Lung (tissue), 11 donors: ENCODE measurements at regions not wholly inside any gene's neighbourhood (a gene's known extent, or its start where the extent isn't known, plus 50 kb on each side); places are given as distances from the start of the nearest gene placed in this dataset.
"Not testable (repeated sequence)": the region's sequence is repeated elsewhere in the genome, so short reads cannot be mapped to it uniquely, and the experiment has no call there.

Experiments
- ATAC-seq: fragments of 200-7000 bp; cut with Tn5 transposase; one replicate; pipeline ENCODE4 v1.9.1; 2020; ENCODE audit warnings: moderate number of reproducible peaks; ENCODE audit not compliant: insufficient read depth, low FRiP score
- DNase-seq, 3 donors: peaks; one replicate each; pipeline ENCODE4 v3.0.0-alpha.2; 2013 to 2017
- H3K27ac ChIP-seq, 2 donors: one replicate each; pipeline ENCODE4 v1.5.1; 2013; ENCODE audit warnings: mild to moderate bottlenecking in 2 of 2, moderate library complexity in 2 of 2, control low read depth in 1 of 2, inconsistent platforms in 1 of 2, low read depth in 1 of 2, low read length in 1 of 2
- H3K27me3 ChIP-seq, 3 donors: one replicate each; pipeline ENCODE4 v1.5.1; 2013; ENCODE audit warnings: low read length in 2 of 3; ENCODE audit not compliant: control insufficient read depth in 3 of 3, insufficient read depth in 3 of 3
- H3K36me3 ChIP-seq, 4 donors: one replicate each; pipeline ENCODE4 v1.5.1; 2013; ENCODE audit warnings: low read length in 4 of 4, mild to moderate bottlenecking in 1 of 4, moderate library complexity in 1 of 4; ENCODE audit not compliant: control insufficient read depth in 4 of 4, insufficient read depth in 4 of 4
- H3K4me1 ChIP-seq, 5 donors: one replicate each; pipeline ENCODE4 v1.5.1; 2013; ENCODE audit warnings: low read length in 5 of 5, mild to moderate bottlenecking in 2 of 5, moderate library complexity in 1 of 5; ENCODE audit not compliant: control insufficient read depth in 5 of 5, insufficient read depth in 5 of 5
- H3K4me3 ChIP-seq: one replicate; pipeline ENCODE4 v1.5.1; 2013; ENCODE audit warnings: mild to moderate bottlenecking, control low read depth, moderate library complexity
- H3K9ac ChIP-seq, 2 donors: one replicate each; pipeline ENCODE4 v1.5.1; 2013; ENCODE audit warnings: low read length in 2 of 2, control low read depth in 1 of 2; ENCODE audit not compliant: insufficient read depth in 1 of 2
- H3K9me3 ChIP-seq, 4 donors: one replicate each; pipeline ENCODE4 v1.5.1; 2013; ENCODE audit warnings: low read length in 3 of 4, mild to moderate bottlenecking in 1 of 4, moderate library complexity in 1 of 4; ENCODE audit not compliant: control insufficient read depth in 4 of 4, insufficient read depth in 3 of 4
- CTCF ChIP-seq: IDR thresholded peaks from 2 replicates; pipeline ENCODE4 v1.5.1; 2012; ENCODE audit warnings: mild to moderate bottlenecking; ENCODE audit errors: control extremely low read depth, extremely low read depth
- WGBS, 2 donors: extraction: QIAGEN DNeasy Blood & Tissue Kit; methylation state at CpG; one replicate each; pipeline ENCODE4 v1.1.7; 2013; 5-methylcytosine and 5-hydroxymethylcytosine counted together
- donor health status: control.
- donor health status: control.
- donor health status: Bipolar disorder and iron deficiency.
- donor health status: healthy.
- donor health status: DM: yes; HTN: yes; CAD: no.

GRCh38 chr5:25448646-25449045 is 803.9 kb upstream of the CDH10 start:
- Histone ChIP-seq H3K4me1 (no peaks in the 10 kb centered on the region), H3K36me3 (no peaks in the 10 kb centered on the region), H3K9ac (no peak overlapping the region), H3K27ac (no peak overlapping the region), H3K9me3 (no peaks in the 10 kb centered on the region), H3K4me3 (no peak overlapping the region), H3K27me3 (no peaks in the 10 kb centered on the region)
- no peak for ATAC-seq
- TF ChIP-seq CTCF: no peak
- peak in 2 of 3 donors; percentile 2 to 3 for DNase-seq
- WGBS, 2 donors: 83 to 88% methylated on average over 10 of the region's 10 CpGs

- WGBS, 2 donors: 44 to 66% methylated on average over 6 of the region's 6 CpGs
- ATAC-seq: peak; percentile 53
- no peak overlapping the region for H3K9ac ChIP-seq
Measured at GRCh38 chr5:25448190-25448621, 803.4 kb upstream of the CDH10 start.

GRCh38 chr5:25446061-25446420 is 801.3 kb upstream of the CDH10 start:
- ATAC-seq: not testable (repeated sequence)

More at GRCh38 chr5:25448190-25448621, 803.4 kb upstream of the CDH10 start:
- peak in 1 of 3 donors; percentile 6 for DNase-seq
- H3K27ac ChIP-seq: no peak overlapping the region
- H3K9me3 ChIP-seq: no peaks in the 10 kb centered on the region
- no peaks in the 10 kb centered on the region for H3K4me1 ChIP-seq
- H3K36me3 ChIP-seq: no peaks in the 10 kb centered on the region
- H3K27me3 ChIP-seq: no peaks in the 10 kb centered on the region
- no peak overlapping the region for H3K4me3 ChIP-seq
- no peak for TF ChIP-seq CTCF

GRCh38 chr5:25445381-25446060 is 800.7 kb upstream of the CDH10 start:
- not testable (repeated sequence) for H3K9ac ChIP-seq, H3K36me3 ChIP-seq, H3K4me3 ChIP-seq, H3K9me3 ChIP-seq, H3K27me3 ChIP-seq, H3K27ac ChIP-seq, DNase-seq, ATAC-seq, H3K4me1 ChIP-seq
- WGBS, 2 donors: 81% methylated on average over 10 of the region's 10 CpGs

More at GRCh38 chr5:25446061-25446420, 801.3 kb upstream of the CDH10 start:
- H3K4me3 ChIP-seq, H3K9ac ChIP-seq, H3K27ac ChIP-seq, H3K4me1 ChIP-seq, H3K27me3 ChIP-seq, H3K9me3 ChIP-seq, H3K36me3 ChIP-seq, DNase-seq: not testable (repeated sequence)
- 63 to 80% methylated on average over 3 of the region's 3 CpGs for WGBS, 2 donors
